ENCODE measurements at regions not wholly inside any gene's neighbourhood (a gene's known extent, or its start where the extent isn't known, plus 50 kb on each side); places are given as distances from the start of the nearest gene placed in this dataset.
A peak's percentile ranks its signal among the peaks of the same experiment; 100 is the strongest.

- peak; percentile 33 for TF ChIP-seq CTCF (conservative IDR thresholded peaks at IDR 0.05)
These were observed 199.4 kb upstream of the DAB1 start for GRCh38 chr1:57623039-57623790.

GRCh38 chr1:57621776-57622175 is 197.9 kb upstream of the DAB1 start:
- peaks cover 39% of the 10 kb centered on the region for H3K4me1 Mint-ChIP-seq
- H3K4me3 Mint-ChIP-seq, result no peak overlapping the region
- no peaks in the 10 kb centered on the region for H3K36me3 Mint-ChIP-seq (ENCODE audit: low read depth)
- Histone ChIP-seq H3K27ac (ENCODE audit: low read depth, low read length) (no peak overlapping the region), H3K4me3 (ENCODE audit: low read length) (no peak overlapping the region), H3K27me3 (ENCODE audit: control insufficient read depth, insufficient read depth, low read length, poor library complexity, severe bottlenecking) (no peaks in the 10 kb centered on the region), H3K9ac (ENCODE audit: extremely low read depth, low read length, poor library complexity, severe bottlenecking) (no peak overlapping the region), H3K4me1 (ENCODE audit: control insufficient read depth, insufficient read depth, low read length) (peaks cover 21% of the 10 kb centered on the region), H3K36me3 (ENCODE audit: control insufficient read depth, insufficient read depth, low read length) (no peaks in the 10 kb centered on the region), H3K9me3 (ENCODE audit: control insufficient read depth, low read length) (no peaks in the 10 kb centered on the region)
- TF ChIP-seq CTCF (conservative IDR thresholded peaks at IDR 0.05), result no peak
- no peak overlapping the region for H3K27ac Mint-ChIP-seq
- H3K9me3 Mint-ChIP-seq, result no peaks in the 10 kb centered on the region
- no peak for DNase-seq
- WGBS, 2 experiments (ENCODE audit: insufficient coverage in 1 of 2, insufficient read length in 1 of 2), result no CpG with 5 or more reads among the region's 1 CpG
- H3K27me3 Mint-ChIP-seq (ENCODE audit: insufficient read depth), result peaks cover 3% of the 10 kb centered on the region

More at GRCh38 chr1:57623039-57623790, 199.4 kb upstream of the DAB1 start:
- H3K27ac ChIP-seq (ENCODE audit: low read depth, low read length), result no peak overlapping the region
- Mint-ChIP-seq H3K4me1 (peaks cover 36% of the 10 kb centered on the region), H3K4me3 (peak overlapping the region; percentile 11), H3K9me3 (no peaks in the 10 kb centered on the region), H3K27ac (peak overlapping the region; percentile 79), H3K27me3 (ENCODE audit: insufficient read depth) (no peaks in the 10 kb centered on the region), H3K36me3 (ENCODE audit: low read depth) (no peaks in the 10 kb centered on the region)
- H3K4me3 ChIP-seq (ENCODE audit: low read length), result peak overlapping the region; percentile 56
- H3K36me3 ChIP-seq (ENCODE audit: control insufficient read depth, insufficient read depth, low read length), result no peaks in the 10 kb centered on the region
- H3K4me1 ChIP-seq (ENCODE audit: control insufficient read depth, insufficient read depth, low read length), result peaks cover 21% of the 10 kb centered on the region
- H3K27me3 ChIP-seq (ENCODE audit: control insufficient read depth, insufficient read depth, low read length, poor library complexity, severe bottlenecking), result no peaks in the 10 kb centered on the region
- no peak overlapping the region for H3K9ac ChIP-seq (ENCODE audit: extremely low read depth, low read length, poor library complexity, severe bottlenecking)
- WGBS, 2 experiments (ENCODE audit: insufficient coverage in 1 of 2, insufficient read length in 1 of 2), result 30 to 31% methylated on average over 11 to 18 of the region's 18 CpGs
- no peaks in the 10 kb centered on the region for H3K9me3 ChIP-seq (ENCODE audit: control insufficient read depth, low read length)
- peak; percentile 91 for DNase-seq

GRCh38 chr1:57620605-57621004 is 196.7 kb upstream of the DAB1 start:
- H3K27ac ChIP-seq (ENCODE audit: low read depth, low read length), result no peak overlapping the region
- peaks cover 34% of the 10 kb centered on the region for H3K4me1 Mint-ChIP-seq
- H3K9me3 ChIP-seq (ENCODE audit: control insufficient read depth, low read length), result no peaks in the 10 kb centered on the region
- no peaks in the 10 kb centered on the region for H3K36me3 Mint-ChIP-seq (ENCODE audit: low read depth)
- no peak overlapping the region for H3K4me3 ChIP-seq (ENCODE audit: low read length)
- no peak overlapping the region for H3K9ac ChIP-seq (ENCODE audit: extremely low read depth, low read length, poor library complexity, severe bottlenecking)
- no peak overlapping the region for H3K4me3 Mint-ChIP-seq
- H3K27me3 ChIP-seq (ENCODE audit: control insufficient read depth, insufficient read depth, low read length, poor library complexity, severe bottlenecking), result no peaks in the 10 kb centered on the region
- 72% methylated on average over 4 of the region's 4 CpGs; no CpG with 5 or more reads in 1 of the 2 experiments for WGBS, 2 experiments (ENCODE audit: insufficient coverage in 1 of 2, insufficient read length in 1 of 2)
- H3K27ac Mint-ChIP-seq, result no peak overlapping the region
- H3K9me3 Mint-ChIP-seq, result no peaks in the 10 kb centered on the region
- no peak for TF ChIP-seq CTCF (conservative IDR thresholded peaks at IDR 0.05)
- H3K4me1 ChIP-seq (ENCODE audit: control insufficient read depth, insufficient read depth, low read length), result peaks cover 21% of the 10 kb centered on the region
- peak; percentile 70 for DNase-seq
- H3K27me3 Mint-ChIP-seq (ENCODE audit: insufficient read depth), result peaks cover 3% of the 10 kb centered on the region
- H3K36me3 ChIP-seq (ENCODE audit: control insufficient read depth, insufficient read depth, low read length), result no peaks in the 10 kb centered on the region
